ENCODE measurements at regions not wholly inside any gene's neighbourhood (a gene's known extent, or its start where the extent isn't known, plus 50 kb on each side); places are given as distances from the start of the nearest gene placed in this dataset.

DNA sequence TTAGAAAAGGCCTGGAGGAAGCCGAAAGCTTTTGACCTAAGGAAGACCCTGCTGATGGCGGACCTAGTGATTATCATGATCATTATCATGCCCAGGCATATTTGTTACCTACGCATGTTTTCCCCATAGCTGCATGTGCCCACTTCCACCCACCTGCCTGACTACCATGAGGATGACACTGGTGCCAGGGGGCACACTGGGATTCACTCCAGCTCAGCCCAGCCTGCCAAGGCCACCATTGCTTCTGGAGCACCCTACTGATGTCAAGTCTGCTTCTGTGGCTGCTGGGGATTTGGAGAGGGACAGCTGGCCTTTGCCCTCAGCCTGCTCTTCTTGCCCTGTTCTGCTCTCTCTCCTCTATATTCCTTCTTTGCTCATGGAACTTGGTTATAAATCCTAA, 124.7 kb upstream of the NALF2 start:
- TF ChIP-seq REST (IDR thresholded peaks at IDR 0.05; ENCODE audit: insufficient read depth in 1 of 2, low read depth in 2 of 2, low read length in 2 of 2) (no peak), TAF1 (IDR thresholded peaks at IDR 0.05; ENCODE audit: borderline replicate concordance, insufficient read depth, low read length) (no peak), POLR2AphosphoS5 (IDR thresholded peaks at IDR 0.05; ENCODE audit: low read depth, low read length) (no peak), SIN3A (IDR thresholded peaks at IDR 0.05; ENCODE audit: borderline replicate concordance, insufficient read depth, low read length) (no peak)

Measured in PFSK-1 (cell line).